Endodermal cell (in vitro differentiated cells): ENCODE measurements at regions not wholly inside any gene's neighbourhood (a gene's known extent, or its start where the extent isn't known, plus 50 kb on each side); places are given as distances from the start of the nearest gene placed in this dataset.

ENCODE experiments used
- DNase-seq: peaks from one replicate; pipeline ENCODE4 v3.0.0-alpha.2; 2017
- H3K27ac ChIP-seq: 2 replicates; pipeline ENCODE4 v1.5.1; 2013; ENCODE audit warnings: mild to moderate bottlenecking, low read depth, low read length, moderate library complexity
- H3K27me3 ChIP-seq: 2 replicates; pipeline ENCODE4 v1.6.1; 2013; ENCODE audit warnings: mild to moderate bottlenecking, low read length, moderate library complexity; ENCODE audit not compliant: insufficient read depth, control insufficient read depth, poor library complexity, severe bottlenecking
- H3K36me3 ChIP-seq: 2 replicates; pipeline ENCODE4 v1.7.0; 2013; ENCODE audit warnings: mild to moderate bottlenecking, low read length, moderate library complexity; ENCODE audit not compliant: control insufficient read depth, insufficient read depth
- H3K4me1 ChIP-seq: one replicate; pipeline ENCODE4 v1.7.0; 2013; ENCODE audit warnings: low read length; ENCODE audit not compliant: control insufficient read depth, insufficient read depth
- H3K4me3 ChIP-seq: 2 replicates; pipeline ENCODE4 v1.5.1; 2013; ENCODE audit warnings: mild to moderate bottlenecking, low read length, moderate library complexity
- H3K9ac ChIP-seq: 2 replicates; pipeline ENCODE4 v1.6.1; 2013; ENCODE audit warnings: mild to moderate bottlenecking, low read length, moderate library complexity; ENCODE audit not compliant: poor library complexity, severe bottlenecking; ENCODE audit errors: extremely low read depth
- H3K9me3 ChIP-seq: 2 replicates; pipeline ENCODE4 v1.6.1; 2013; ENCODE audit warnings: mild to moderate bottlenecking, low read length, moderate library complexity; ENCODE audit not compliant: control insufficient read depth
- H3K27ac Mint-ChIP-seq: 2 replicates; pipeline ENCODE4 v1.8.0; 2020; ENCODE audit warnings: mixed read lengths
- H3K27me3 Mint-ChIP-seq: 2 replicates; pipeline ENCODE4 v1.8.0; 2021; ENCODE audit warnings: mild to moderate bottlenecking, mixed read lengths; ENCODE audit not compliant: insufficient read depth
- H3K36me3 Mint-ChIP-seq: 2 replicates; pipeline ENCODE4 v1.8.0; 2020; ENCODE audit warnings: low read depth, mixed read lengths
- H3K4me1 Mint-ChIP-seq: 2 replicates; pipeline ENCODE4 v1.8.0; 2020; ENCODE audit warnings: mixed read lengths
- H3K4me3 Mint-ChIP-seq: 2 replicates; pipeline ENCODE4 v1.8.0; 2020; ENCODE audit warnings: mild to moderate bottlenecking, moderate library complexity, mixed read lengths
- H3K9me3 Mint-ChIP-seq: 2 replicates; pipeline ENCODE4 v1.8.0; 2020; ENCODE audit warnings: mild to moderate bottlenecking, mixed read lengths
- WGBS, 2 experiments: methylation state at CpG; one replicate each; pipeline versions ENCODE4 v1.1.5 to v1.1.7; 2013; ENCODE audit warnings: missing lambda C conversion rate in 2 of 2, mixed read lengths in 1 of 2; ENCODE audit not compliant: insufficient coverage in 1 of 2, insufficient read length in 1 of 2; 5-methylcytosine and 5-hydroxymethylcytosine counted together
- TF ChIP-seq, protein P1 (sequence below): fragments of 200-600 bp; sonication (generic); conservative IDR thresholded peaks from 2 replicates; pipeline ENCODE4 v1.5.0; 2021; ENCODE audit warnings: antibody characterized with exemption, mild to moderate bottlenecking

DNA sequence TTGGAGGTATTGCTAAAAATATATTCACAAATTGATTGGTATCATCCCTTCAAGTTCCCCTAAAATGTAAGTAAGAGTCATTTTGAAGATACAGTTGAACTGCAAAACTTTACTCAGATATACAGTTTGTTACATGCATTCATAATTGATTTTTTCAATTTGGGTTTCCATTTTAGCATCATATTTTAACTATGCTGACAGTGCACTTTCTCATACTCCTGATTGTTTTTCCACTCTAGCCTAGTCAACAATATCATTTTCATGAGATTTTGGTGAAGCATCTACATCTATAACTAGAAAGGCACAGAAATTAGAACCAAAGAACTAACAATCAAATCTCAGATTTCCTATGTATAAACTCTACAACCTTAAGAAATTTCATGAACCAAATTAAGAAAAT is 2850.4 kb upstream of the PCDH20 start:
- Mint-ChIP-seq H3K4me1 (no peaks in the 10 kb centered on the region), H3K27ac (no peak overlapping the region), H3K36me3 (no peaks in the 10 kb centered on the region), H3K4me3 (no peak overlapping the region), H3K27me3 (no peaks in the 10 kb centered on the region), H3K9me3 (peaks cover 28% of the 10 kb centered on the region)
- TF ChIP-seq, protein P1, sequence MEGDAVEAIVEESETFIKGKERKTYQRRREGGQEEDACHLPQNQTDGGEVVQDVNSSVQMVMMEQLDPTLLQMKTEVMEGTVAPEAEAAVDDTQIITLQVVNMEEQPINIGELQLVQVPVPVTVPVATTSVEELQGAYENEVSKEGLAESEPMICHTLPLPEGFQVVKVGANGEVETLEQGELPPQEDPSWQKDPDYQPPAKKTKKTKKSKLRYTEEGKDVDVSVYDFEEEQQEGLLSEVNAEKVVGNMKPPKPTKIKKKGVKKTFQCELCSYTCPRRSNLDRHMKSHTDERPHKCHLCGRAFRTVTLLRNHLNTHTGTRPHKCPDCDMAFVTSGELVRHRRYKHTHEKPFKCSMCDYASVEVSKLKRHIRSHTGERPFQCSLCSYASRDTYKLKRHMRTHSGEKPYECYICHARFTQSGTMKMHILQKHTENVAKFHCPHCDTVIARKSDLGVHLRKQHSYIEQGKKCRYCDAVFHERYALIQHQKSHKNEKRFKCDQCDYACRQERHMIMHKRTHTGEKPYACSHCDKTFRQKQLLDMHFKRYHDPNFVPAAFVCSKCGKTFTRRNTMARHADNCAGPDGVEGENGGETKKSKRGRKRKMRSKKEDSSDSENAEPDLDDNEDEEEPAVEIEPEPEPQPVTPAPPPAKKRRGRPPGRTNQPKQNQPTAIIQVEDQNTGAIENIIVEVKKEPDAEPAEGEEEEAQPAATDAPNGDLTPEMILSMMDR, result no peak
- Histone ChIP-seq H3K36me3 (no peaks in the 10 kb centered on the region), H3K27ac (no peak overlapping the region), H3K4me3 (no peak overlapping the region), H3K27me3 (no peaks in the 10 kb centered on the region), H3K9ac (no peak overlapping the region), H3K9me3 (peaks cover 30% of the 10 kb centered on the region), H3K4me1 (no peaks in the 10 kb centered on the region)
- no peak for DNase-seq

DNA sequence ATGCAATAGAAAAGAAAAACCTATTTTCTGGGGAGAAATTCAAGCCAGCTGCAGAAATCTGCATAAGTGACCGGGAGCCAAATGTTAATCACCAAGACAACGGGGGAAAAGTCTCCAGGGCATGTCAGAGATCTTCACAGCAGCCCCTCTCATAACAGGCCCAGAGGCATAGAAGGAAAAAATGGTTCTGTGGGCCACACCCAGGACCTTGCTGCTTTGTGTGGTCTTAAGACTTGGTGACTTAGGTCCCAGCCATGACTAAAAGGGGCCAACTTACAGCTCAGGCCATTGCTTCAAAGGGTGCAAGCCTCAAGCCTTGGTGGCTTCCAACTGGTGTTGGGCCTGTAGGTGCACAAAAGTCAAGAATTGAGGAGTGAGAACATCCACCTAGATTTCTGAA is 2847.6 kb upstream of the PCDH20 start:
- TF ChIP-seq, protein P1, result no peak
- DNase-seq, result no peak
- Histone ChIP-seq H3K27me3 (no peaks in the 10 kb centered on the region), H3K9me3 (peaks cover 30% of the 10 kb centered on the region), H3K36me3 (no peaks in the 10 kb centered on the region), H3K9ac (no peak overlapping the region), H3K4me3 (peak overlapping the region; percentile 51), H3K4me1 (no peaks in the 10 kb centered on the region), H3K27ac (no peak overlapping the region)
- H3K27me3 Mint-ChIP-seq, result no peaks in the 10 kb centered on the region
- H3K4me3 Mint-ChIP-seq, result no peak overlapping the region
- WGBS, 2 experiments, result 92 to 100% methylated on average over 2 of the region's 2 CpGs
- H3K9me3 Mint-ChIP-seq, result peaks cover 28% of the 10 kb centered on the region
- no peaks in the 10 kb centered on the region for H3K36me3 Mint-ChIP-seq
- no peak overlapping the region for H3K27ac Mint-ChIP-seq
- no peaks in the 10 kb centered on the region for H3K4me1 Mint-ChIP-seq

DNA sequence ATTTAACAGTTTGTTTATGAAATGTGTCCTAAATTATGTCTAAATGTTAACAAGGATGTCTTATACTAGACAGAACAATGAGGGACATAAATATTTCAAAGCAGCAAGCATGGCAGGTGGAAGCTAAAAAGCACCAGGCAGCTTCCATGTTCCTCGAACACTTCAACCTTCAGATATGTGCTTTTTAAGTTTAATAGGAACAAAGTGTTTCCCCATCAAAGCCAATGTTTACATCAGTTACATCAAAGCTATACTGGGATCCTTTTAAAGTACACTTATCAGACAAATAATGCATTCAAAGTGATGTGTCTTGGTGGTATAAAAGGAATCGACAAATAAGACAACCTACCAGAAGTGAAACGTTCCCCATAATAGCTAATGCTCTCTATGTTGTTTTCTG is 2841.1 kb upstream of the PCDH20 start:
- Histone ChIP-seq H3K4me3 (no peak overlapping the region), H3K4me1 (no peaks in the 10 kb centered on the region), H3K9ac (no peak overlapping the region), H3K27ac (no peak overlapping the region), H3K36me3 (no peaks in the 10 kb centered on the region), H3K27me3 (no peaks in the 10 kb centered on the region), H3K9me3 (no peaks in the 10 kb centered on the region)
- WGBS, 2 experiments, result 94 to 100% methylated on average over 1 to 3 of the region's 3 CpGs
- no peaks in the 10 kb centered on the region for H3K4me1 Mint-ChIP-seq
- H3K36me3 Mint-ChIP-seq, result no peaks in the 10 kb centered on the region
- TF ChIP-seq, protein P1, result no peak
- peaks cover 4% of the 10 kb centered on the region for H3K9me3 Mint-ChIP-seq
- DNase-seq, result no peak
- H3K27ac Mint-ChIP-seq, result no peak overlapping the region
- no peaks in the 10 kb centered on the region for H3K27me3 Mint-ChIP-seq
- no peak overlapping the region for H3K4me3 Mint-ChIP-seq
